Thyroid gland (tissue), 4 donors: ENCODE measurements at regions not wholly inside any gene's neighbourhood (a gene's known extent, or its start where the extent isn't known, plus 50 kb on each side); places are given as distances from the start of the nearest gene placed in this dataset.
"Not testable (repeated sequence)": the region's sequence is repeated elsewhere in the genome, so short reads cannot be mapped to it uniquely, and the experiment has no call there.

Experiments
- CTCF ChIP-seq, 6 experiments: fragments of 200-600 bp in 3 of 6; fragments of 450-650 bp in 3 of 6; sonication (generic) in 3 of 6; IDR thresholded peaks; one replicate each; pipeline ENCODE4 v1.5.1; 2016 to 2019; ENCODE audit warnings: antibody characterized with exemption in 6 of 6, mild to moderate bottlenecking in 2 of 6, inconsistent platforms in 1 of 6, moderate library complexity in 1 of 6
- POLR2A ChIP-seq, 2 donors: fragments of 450-650 bp; IDR thresholded peaks; one replicate each; pipeline ENCODE4 v1.6.1; 2017; ENCODE audit warnings: antibody characterized with exemption in 2 of 2, mild to moderate bottlenecking in 2 of 2, moderate library complexity in 1 of 2

GRCh38 chr1:858649-859041, 65.1 kb upstream of the SAMD11 start:
- TF ChIP-seq POLR2A (IDR thresholded peaks at IDR 0.05): peak in 1 of 2 donors; percentile 14
- not testable (repeated sequence) for TF ChIP-seq CTCF (IDR thresholded peaks at IDR 0.05)
